NCI-H226 (cell line): ENCODE measurements at regions not wholly inside any gene's neighbourhood (a gene's known extent, or its start where the extent isn't known, plus 50 kb on each side); places are given as distances from the start of the nearest gene placed in this dataset.
A peak's percentile ranks its signal among the peaks of the same experiment; 100 is the strongest.
"Not testable (repeated sequence)": the region's sequence is repeated elsewhere in the genome, so short reads cannot be mapped to it uniquely, and the experiment has no call there.

ENCODE experiments used
- DNase-seq: peaks from one replicate; pipeline ENCODE4 v3.0.0-alpha.2; 2015

DNA sequence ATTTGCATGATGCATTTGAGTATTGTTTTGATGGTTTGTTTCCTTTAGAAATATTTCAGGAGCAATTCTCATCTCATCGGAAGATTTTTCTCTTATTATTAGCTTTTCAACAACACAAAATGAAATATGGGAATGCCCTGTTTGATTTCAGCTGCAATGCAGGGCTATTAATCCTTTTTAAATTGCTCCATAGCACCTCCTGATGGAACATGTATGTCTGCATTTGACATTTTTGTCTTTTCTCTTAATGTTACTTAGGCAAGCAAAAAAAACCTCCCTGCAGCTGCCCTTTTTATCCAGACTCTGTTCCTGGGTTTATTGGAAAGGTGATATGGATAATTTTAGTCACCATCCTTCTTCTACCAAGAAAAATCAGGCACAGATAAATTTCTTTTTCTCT, 895.8 kb downstream of the RPS29 start:
- no peak for DNase-seq

DNA sequence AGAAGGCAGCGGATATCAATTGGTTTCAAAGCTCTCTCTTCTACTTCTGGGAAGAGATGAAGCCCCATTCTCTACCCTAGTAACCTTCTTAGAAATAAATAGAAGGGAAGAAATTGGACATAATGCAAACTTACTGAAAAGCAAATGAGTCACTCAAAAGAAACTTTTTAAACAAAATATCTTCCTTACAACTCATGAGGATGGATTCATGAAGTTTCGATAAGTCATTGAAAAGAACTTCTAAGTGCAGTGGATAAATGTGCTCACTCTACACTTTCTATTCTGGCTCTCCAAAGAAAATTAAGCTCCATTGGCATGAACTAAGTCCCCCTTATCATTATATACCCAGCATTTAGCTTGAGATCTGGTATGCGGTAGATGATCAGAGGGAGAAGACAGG, 899.5 kb downstream of the RPS29 start:
- no peak for DNase-seq

GRCh38 chr14:48672506-48672905, 913.7 kb downstream of the RPS29 start:
- DNase-seq = no peak

- DNase-seq = no peak
These were observed 915.2 kb downstream of the RPS29 start for GRCh38 chr14:48670939-48671338.

DNA sequence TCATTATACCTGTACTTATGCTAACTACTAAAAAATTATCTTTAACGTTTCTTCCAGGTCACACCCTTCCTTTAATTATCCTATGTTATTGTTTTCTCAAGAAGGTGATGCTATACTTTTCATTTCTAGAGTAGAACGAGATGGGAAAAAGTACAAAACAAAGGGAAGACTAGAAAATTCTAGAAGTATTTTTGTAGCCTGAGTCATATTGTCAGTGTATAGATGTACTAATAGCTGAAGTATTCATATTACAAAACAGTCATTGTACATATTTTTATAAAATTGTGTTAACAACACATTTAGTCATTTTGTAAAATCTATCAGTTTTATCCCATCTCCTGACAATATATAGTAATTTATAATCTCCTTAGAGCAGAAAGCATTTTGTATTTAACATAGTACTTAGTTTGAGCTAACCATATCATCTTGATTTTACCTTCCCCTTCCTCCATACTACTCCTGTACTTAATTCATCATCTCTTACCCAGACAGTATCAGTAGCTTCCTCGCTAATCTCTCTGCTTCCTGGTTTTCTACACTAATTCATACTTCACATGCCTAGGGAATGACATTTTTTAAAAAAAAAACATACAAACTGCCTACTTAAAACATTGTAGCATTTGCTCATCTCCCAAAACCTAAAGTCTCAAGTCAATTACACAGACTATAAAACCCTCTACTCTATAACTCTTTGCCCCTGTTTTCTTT, 920.9 kb downstream of the RPS29 start:
- DNase-seq = peak; percentile 75

DNA sequence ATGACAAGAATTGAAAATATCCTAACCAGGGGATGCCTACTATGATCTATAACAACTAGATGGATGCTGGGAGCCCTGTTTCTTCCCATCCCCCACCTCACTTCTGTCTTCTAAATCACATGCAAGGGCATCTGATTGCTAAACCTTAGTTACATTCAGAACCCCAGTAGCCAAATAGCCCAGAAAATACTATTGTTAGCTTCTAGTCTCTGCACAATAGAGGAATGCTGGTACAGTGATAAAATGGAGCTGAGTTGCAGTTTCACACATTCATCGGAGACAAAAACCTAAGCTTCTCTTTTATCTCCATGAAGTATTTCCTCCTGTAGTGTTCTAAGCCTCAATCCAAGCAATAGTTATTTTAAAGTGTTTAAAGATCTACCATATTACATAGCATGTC, 942.9 kb downstream of the RPS29 start:
- DNase-seq = no peak

DNA sequence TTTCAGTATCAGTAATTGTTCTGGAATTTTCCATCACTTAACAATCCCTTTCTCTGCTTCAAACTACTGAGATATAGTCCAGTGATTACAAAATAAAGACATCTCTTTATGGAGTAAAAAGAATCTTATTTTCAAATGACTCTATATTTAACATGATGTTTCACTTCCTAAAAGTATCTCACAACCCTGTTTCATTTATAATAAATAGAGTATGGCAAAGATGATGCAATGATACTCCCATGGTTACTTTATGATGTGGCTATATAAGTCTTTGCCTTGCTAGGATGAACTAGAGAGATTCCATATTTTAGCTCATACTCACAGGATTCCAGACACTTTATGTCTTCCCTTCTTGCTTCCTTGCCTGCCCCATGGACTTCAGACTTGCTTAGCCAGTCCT, 953.5 kb upstream of the MDGA2 start:
- no peak for DNase-seq

DNA sequence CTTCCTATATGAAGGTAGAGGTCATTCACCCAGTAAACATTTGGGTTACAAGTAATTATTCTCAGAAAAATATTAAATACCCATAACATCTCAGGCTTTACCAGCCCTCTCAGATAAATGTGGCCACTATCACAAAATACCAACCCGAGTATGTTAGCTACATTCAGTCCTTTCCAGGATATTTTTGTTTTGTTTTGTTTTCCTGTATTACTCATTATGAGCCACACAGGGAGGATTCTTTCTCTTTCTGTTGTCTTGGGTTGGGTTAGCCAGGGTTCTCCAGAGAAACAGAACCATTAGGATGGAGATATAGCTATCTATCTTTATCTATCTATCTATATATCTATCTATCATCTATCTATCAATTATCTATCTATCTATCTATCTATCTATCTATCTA, 947.6 kb upstream of the MDGA2 start:
- peak; percentile 63 for DNase-seq

- DNase-seq = no peak
These were observed 942.7 kb upstream of the MDGA2 start for GRCh38 chr14:48618057-48618456.

DNA sequence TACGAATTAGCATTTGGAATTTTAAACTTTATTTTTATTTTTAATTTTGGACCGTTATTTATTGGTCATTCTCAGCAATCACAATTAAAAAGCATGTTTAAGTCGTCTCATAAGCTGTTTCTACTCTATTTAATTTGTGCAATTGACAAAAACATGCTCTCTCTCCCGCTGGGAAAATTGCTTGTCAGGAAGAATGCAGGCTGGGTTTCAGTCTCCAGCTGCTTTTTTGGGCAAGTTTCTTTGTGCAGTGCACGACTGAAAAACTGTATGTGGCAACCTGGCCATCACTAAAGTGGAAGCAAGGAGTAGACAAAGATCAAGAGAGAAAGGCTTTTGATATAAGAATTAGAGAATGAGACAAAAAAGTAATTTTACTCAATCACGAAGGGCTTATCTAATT, 941.5 kb upstream of the MDGA2 start:
- DNase-seq = no peak

- DNase-seq = peak; percentile 66
These were observed 940.2 kb upstream of the MDGA2 start for GRCh38 chr14:48615618-48616017.

- peak; percentile 41 for DNase-seq
These were observed 938.6 kb upstream of the MDGA2 start for GRCh38 chr14:48614003-48614402.

DNA sequence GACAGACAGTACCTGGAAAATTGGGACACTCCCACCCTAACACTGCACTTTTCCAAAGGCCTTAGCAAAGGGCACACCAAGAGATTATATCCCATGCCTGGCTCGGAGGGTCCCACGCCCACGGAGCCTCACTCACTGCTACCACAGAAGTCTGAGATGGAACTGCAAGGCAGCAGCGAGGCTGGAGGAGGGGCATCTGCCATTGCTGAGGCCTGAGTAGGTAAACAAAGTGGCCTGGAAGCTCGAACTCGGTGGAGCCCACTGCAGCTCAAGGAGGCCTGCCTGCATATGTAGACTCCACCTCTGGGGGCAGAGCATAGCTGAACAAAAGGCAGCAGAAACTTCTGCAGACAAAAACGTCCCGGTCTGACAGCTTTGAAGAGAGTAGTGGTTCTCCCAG, 931.6 kb upstream of the MDGA2 start:
- DNase-seq = not testable (repeated sequence)

DNA sequence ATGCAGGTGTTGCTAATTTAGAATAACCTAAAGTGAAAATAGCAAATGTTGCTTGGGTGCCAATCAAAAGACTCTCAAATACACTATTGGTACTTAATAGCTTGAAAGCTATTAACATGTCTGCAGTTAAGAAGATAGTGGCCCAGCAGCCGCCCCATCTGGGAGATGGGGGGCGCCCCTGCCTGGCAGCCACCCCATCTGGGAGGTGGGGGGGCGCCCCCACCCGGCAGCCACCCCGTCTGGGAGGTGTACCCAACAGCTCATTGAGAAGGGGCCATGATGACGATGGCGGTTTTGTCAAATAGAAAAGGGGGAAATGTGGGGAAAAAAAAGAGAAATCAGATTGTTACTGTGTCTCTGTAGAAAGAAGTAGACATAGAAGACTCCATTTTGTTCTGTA, 923.1 kb upstream of the MDGA2 start:
- DNase-seq = no peak

DNA sequence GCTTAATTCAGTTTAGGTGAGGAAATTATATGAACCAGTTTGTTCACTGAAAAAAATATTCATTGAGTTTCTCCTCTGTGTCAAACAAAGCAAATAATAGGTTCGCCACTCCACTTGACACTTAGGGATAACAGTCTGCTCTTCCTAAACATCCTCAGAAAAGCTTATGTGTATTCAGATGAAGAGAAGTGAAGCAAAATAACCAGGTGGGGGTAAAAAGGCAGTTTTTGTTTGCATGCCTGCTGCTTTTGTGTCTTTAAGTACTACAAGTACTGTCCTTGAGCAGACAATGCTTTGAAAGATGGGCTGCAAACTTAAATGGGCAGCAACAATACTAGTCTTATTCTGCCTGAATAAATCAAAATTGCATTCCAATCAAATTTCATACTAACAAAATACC, 910.7 kb upstream of the MDGA2 start:
- no peak for DNase-seq

DNA sequence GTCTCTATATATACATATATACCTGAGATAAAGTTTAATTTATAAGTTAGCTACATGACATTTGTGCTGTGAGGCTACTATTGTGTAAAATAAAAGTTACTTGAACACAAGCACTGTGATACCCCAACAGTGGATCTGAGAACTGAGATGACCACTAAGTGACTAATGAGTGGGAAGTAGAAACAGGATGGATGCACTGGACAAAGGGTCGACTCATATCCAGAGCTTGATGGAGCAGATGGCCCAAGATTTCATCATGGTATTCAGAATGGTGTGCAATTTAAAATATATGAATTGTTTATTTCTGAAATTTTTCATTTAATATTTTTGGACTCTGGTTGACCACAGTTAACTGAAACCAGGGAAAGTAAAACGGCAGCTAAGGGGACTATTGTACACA, 908.6 kb upstream of the MDGA2 start:
- peak; percentile 67 for DNase-seq

DNA sequence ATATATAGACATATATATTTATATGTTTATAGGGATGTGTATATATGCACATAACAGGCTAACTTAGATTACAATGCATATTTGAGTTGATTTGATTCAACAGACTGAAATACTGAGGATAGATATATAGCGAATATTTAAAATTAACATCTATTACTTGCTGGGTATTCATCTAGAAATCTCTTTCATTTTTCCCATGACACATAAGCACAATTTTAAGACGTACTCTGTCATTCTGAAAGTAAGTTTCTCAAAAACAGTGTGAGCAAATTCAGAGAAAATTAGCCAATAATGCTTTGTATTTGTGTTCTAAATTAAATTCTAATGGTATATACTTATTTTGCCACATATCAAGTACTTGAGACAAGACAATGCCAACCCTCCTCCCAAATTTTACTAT, 907.5 kb upstream of the MDGA2 start:
- no peak for DNase-seq

DNA sequence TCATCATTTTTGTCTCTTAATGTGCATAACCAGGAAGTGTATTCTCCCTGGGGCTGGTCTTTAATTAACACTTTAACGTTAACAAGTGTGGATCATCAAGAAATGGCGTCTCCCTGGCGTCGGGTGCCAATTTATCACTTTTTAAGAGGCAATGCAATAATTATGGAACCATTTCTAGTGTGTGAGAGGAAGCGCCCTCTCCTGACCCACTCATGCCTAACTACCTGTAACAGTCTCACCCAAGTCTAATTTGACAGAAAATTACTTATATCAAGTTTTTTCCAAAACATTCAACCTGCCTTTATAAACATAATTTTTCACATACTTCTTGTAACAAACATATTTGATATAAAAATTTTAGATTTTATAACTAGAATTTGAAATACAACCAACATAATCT, 905.3 kb upstream of the MDGA2 start:
- DNase-seq = no peak

GRCh38 chr14:48575772-48576171, 900.4 kb upstream of the MDGA2 start:
- DNase-seq = no peak

DNA sequence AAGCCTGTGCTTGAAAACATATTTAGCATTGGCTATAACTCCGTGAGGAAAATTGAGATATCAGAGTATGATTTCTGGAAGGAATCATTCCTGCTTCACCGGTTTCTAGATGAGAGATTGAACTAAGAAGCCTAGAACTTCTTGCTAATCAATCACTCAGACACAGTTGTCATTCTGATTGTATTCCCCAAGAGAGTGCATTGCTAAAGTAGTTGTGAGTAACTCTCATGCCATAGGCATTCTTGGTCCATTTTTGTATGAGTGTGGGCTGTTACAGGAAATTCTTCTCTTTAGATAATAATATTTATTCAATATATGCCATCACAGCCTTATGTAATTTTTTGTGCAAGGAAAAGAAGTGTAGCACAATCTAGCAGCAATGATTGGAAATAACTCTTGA, 893.3 kb upstream of the MDGA2 start:
- DNase-seq = peak; percentile 80

DNA sequence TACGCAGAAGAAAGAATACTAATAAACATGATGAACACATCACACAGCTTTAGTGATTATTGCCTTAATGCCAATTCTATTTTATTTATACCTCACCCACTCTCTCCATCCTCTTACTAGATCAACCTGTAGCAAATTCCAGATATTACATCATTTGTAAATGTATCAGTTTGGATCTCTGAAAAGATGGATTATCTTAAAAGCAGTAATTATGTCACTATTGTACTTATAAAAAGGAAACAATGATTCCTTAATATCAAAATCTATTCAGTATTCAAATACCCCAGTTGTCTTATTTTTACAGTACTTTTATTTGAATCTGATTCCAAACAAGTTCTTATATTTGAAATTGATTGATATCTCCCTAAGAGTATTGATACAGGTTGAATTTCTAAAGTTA, 892.8 kb upstream of the MDGA2 start:
- no peak for DNase-seq

GRCh38 chr14:48563489-48563888, 888.1 kb upstream of the MDGA2 start:
- DNase-seq = peak; percentile 67

DNA sequence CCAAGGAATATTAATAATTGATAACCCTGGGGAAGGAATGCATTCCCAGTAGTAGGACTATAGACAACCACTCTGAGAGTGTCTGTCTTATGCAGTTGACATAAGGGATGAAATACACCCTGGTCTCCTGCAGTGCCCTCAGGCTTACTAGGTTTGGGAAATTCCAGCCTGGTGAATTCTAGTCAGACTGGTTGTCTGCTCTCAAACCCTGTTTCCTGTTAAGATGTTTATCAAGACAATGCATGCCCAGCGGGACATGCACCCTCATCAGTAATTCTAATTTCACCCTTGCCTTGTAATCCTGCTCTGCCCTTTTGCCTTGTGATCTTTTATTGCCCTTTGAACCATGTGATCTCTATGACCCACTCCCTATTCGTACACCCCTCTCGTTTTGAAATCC, 886.0 kb upstream of the MDGA2 start:
- DNase-seq = not testable (repeated sequence)

DNA sequence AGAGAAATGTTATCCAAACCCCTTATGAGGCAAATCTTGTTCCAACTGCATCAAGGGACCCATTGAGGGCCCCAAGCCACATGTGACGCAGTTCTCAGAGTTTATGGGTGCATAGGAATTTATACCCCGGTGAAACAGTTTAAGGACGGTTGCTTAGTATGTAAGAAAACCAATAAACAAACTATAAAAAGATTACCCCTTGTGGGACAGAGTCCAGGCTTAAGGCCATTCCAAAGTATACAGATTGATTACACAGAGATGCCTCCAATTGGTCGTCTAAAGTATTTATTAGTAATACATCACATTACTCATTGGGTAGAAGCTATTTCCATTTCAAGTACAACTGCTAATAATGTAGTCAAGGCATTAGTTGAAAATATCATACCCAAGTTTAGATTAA, 885.0 kb upstream of the MDGA2 start:
- no peak for DNase-seq

DNA sequence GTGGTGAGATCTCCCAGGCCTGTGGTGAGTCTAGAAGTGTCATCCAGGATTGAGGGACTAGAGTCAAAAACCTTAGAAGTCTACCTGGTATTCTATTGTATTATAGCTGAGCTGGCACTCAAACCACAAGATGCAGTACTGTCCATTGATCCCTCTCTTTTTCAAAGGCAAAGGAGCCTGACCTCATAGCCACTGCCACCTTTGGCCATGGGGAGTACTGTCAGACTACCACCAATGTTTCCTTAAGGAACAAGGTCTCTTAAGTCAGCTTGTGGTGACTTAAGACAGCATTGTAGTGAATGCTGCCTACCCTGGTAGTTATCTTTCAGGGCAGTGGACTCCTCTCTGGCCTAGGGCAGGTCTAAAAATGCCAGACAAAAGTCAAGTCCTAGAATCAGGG, 878.0 kb upstream of the MDGA2 start:
- no peak for DNase-seq

DNA sequence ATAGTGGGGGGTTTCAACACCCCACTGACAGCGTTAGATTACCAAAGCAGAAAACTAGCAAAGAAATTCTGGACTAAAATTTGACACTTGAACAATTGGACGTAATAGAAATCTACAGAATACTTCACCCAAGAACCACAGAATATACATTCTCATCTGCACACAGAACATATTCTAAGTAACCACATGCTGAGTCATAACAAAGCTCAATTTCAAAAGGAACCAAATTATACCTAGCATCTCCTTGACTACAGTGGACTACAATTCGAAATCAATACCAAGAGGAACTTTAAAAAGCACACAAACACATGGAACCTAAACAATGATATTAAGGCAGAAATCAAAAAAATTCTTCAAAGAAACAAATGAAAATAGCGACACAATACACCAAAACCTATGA, 871.6 kb upstream of the MDGA2 start:
- DNase-seq = peak; percentile 7
